ENCODE measurements at regions not wholly inside any gene's neighbourhood (a gene's known extent, or its start where the extent isn't known, plus 50 kb on each side); places are given as distances from the start of the nearest gene placed in this dataset.
"Not testable (repeated sequence)": the region's sequence is repeated elsewhere in the genome, so short reads cannot be mapped to it uniquely, and the experiment has no call there.

GRCh38 chr16:16643828-16644227 is 264.9 kb downstream of the NPIPA7 start:
- TF ChIP-seq CTCF (conservative IDR thresholded peaks at IDR 0.05 in 1 of 2, IDR thresholded peaks at IDR 0.05 in 1 of 2; ENCODE audit: low read depth in 1 of 2, low read length in 2 of 2); EZH2 (IDR thresholded peaks at IDR 0.05; ENCODE audit: low read length, missing control alignments): not testable (repeated sequence)
